OCI-LY3 (cell line): ENCODE measurements at regions not wholly inside any gene's neighbourhood (a gene's known extent, or its start where the extent isn't known, plus 50 kb on each side); places are given as distances from the start of the nearest gene placed in this dataset.

Experiments used
- CTCF ChIP-seq: fragments of 200-600, 300-600 bp; sonication (generic); IDR thresholded peaks from 2 replicates; pipeline ENCODE4 v1.5.1; 2014; ENCODE audit warnings: antibody characterized with exemption, low read length, low read depth
- EZH2phosphoT487 ChIP-seq: fragments of 200-600 bp; shearing (Covaris generic); IDR thresholded peaks from 2 replicates; pipeline ENCODE4 v1.6.1; 2018; ENCODE audit warnings: antibody characterized with exemption, mixed run types, low read depth

GRCh38 chr9:95641586-95641985 lies 124.8 kb upstream of the PTCH1 start:
- TF ChIP-seq CTCF (no peak), EZH2phosphoT487 (no peak)
